Epithelial cell of esophagus (primary cell): ENCODE measurements at regions not wholly inside any gene's neighbourhood (a gene's known extent, or its start where the extent isn't known, plus 50 kb on each side); places are given as distances from the start of the nearest gene placed in this dataset.

ENCODE experiments used
- DNase-seq: peaks from one replicate; pipeline ENCODE4 v3.0.0; 2010; ENCODE audit warnings: low read depth
- H3K4me3 ChIP-seq: 2 replicates; pipeline ENCODE4 v1.5.1; 2011; ENCODE audit warnings: mild to moderate bottlenecking, low read length, control low read depth
- TF ChIP-seq, protein P1 (sequence below): IDR thresholded peaks from 2 replicates; pipeline ENCODE4 v1.5.1; 2011; ENCODE audit warnings: low read depth, mild to moderate bottlenecking, low read length, control low read depth, inconsistent platforms; ENCODE audit not compliant: insufficient read depth; ENCODE audit errors: missing control alignments

DNA sequence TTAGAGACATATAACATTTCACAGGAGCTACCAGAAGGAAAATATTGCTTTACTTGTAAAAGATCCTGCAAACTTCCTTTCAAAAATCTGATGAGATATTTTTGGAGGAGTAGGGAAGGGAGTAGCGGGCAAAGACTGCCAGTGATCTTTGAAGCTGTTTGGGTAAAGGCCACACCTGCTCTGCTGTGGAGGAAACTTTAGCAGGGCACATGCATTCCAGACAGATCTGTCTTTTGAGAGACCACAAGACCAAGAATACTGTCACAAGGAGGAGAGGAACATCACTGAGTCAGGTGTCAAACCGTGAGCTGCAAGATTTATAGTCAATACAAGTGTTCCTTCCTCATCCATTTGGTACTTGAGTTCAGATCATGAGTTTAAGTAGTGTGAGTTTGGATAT is 654.4 kb downstream of the DNAJB9 start:
- DNase-seq, result no peak
- TF ChIP-seq, protein P1, sequence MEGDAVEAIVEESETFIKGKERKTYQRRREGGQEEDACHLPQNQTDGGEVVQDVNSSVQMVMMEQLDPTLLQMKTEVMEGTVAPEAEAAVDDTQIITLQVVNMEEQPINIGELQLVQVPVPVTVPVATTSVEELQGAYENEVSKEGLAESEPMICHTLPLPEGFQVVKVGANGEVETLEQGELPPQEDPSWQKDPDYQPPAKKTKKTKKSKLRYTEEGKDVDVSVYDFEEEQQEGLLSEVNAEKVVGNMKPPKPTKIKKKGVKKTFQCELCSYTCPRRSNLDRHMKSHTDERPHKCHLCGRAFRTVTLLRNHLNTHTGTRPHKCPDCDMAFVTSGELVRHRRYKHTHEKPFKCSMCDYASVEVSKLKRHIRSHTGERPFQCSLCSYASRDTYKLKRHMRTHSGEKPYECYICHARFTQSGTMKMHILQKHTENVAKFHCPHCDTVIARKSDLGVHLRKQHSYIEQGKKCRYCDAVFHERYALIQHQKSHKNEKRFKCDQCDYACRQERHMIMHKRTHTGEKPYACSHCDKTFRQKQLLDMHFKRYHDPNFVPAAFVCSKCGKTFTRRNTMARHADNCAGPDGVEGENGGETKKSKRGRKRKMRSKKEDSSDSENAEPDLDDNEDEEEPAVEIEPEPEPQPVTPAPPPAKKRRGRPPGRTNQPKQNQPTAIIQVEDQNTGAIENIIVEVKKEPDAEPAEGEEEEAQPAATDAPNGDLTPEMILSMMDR, result no peak
- no peak overlapping the region for H3K4me3 ChIP-seq

DNA sequence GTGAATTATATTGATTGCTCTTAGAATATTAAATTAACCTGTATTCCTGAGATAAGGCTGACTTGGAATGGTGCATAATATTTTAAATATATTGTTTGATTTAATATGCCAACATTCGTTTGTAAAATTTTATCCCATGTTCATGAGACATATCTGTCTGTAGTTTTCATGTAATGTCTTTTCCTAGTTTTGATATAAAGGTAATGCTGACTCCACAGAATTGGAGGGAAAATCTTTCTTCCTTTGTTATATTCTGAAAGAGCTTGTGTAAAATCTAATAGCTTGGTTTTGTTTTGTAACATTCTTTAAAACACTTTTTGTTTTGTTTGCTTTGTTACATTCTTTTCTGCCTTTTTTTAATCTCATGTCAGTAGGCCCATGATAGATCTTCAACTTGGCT is 657.0 kb downstream of the DNAJB9 start:
- no peak overlapping the region for H3K4me3 ChIP-seq
- TF ChIP-seq, protein P1, result no peak
- no peak for DNase-seq

GRCh38 chr7:109235316-109235715 is 665.6 kb downstream of the DNAJB9 start:
- no peak for DNase-seq
- no peak overlapping the region for H3K4me3 ChIP-seq
- TF ChIP-seq, protein P1, result no peak

GRCh38 chr7:109246330-109247077 is 676.8 kb downstream of the DNAJB9 start:
- TF ChIP-seq, protein P1, result no peak
- no peak overlapping the region for H3K4me3 ChIP-seq
- peak; percentile 85 for DNase-seq

- TF ChIP-seq, protein P1, result no peak
- no peak overlapping the region for H3K4me3 ChIP-seq
- DNase-seq, result no peak
These were observed 687.3 kb downstream of the DNAJB9 start for GRCh38 chr7:109256762-109257560.

DNA sequence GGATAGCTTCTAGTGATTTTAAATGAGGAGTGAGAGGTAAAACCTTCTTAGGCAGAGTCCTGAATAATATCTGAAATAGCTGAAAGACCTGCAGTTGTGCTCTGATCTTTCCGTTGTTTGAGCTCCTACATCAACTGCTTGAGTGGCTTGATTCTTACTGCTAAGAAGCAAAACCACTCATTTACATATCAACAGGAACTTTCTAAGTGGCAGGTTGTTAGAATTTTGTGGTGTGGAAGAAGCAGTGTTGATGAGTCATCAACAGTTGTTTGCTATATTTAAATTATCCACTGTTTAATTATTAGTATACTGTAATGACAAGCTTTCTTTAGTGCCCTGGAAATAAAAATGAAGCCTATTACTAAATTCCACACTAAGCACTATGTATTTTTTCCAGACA is 689.5 kb downstream of the DNAJB9 start:
- TF ChIP-seq, protein P1, result no peak

More for the DNA sequence above, 689.5 kb downstream of the DNAJB9 start:
- H3K4me3 ChIP-seq, result no peak overlapping the region
- DNase-seq, result peak; percentile 4
